Omental fat pad (tissue), 3 donors: ENCODE measurements at regions not wholly inside any gene's neighbourhood (a gene's known extent, or its start where the extent isn't known, plus 50 kb on each side); places are given as distances from the start of the nearest gene placed in this dataset.

Source experiments
- ATAC-seq: fragments of 150-250 bp; one replicate; pipeline ENCODE4 v1.9.1; 2016; ENCODE audit warnings: mild to moderate bottlenecking, moderate library complexity; ENCODE audit not compliant: low FRiP score
- DNase-seq: peaks from one replicate; pipeline ENCODE4 v3.0.0-alpha.2; 2019; ENCODE audit warnings: low spot score
- CTCF ChIP-seq, 3 donors: fragments of 450-650 bp; IDR thresholded peaks; one replicate each; pipeline ENCODE4 v1.5.1; 2016 to 2017; ENCODE audit warnings: antibody characterized with exemption in 3 of 3, mild to moderate bottlenecking in 3 of 3, moderate library complexity in 2 of 3

- DNase-seq (no peak), ATAC-seq (no peak)
- no peak for TF ChIP-seq CTCF (IDR thresholded peaks at IDR 0.05)
These were observed 410.3 kb upstream of the RASGEF1B start for GRCh38 chr4:81881855-81882621.

- no peak for ATAC-seq
- DNase-seq = no peak
- TF ChIP-seq CTCF (IDR thresholded peaks at IDR 0.05) = no peak
These were observed 404.4 kb upstream of the RASGEF1B start for GRCh38 chr4:81876106-81876505.

- ATAC-seq = no peak
- no peak for TF ChIP-seq CTCF (IDR thresholded peaks at IDR 0.05)
- no peak for DNase-seq
These were observed 403.2 kb upstream of the RASGEF1B start for GRCh38 chr4:81874661-81875515.

- no peak for ATAC-seq
- no peak for TF ChIP-seq CTCF (IDR thresholded peaks at IDR 0.05)
- DNase-seq = no peak
These were observed 398.6 kb upstream of the RASGEF1B start for GRCh38 chr4:81870275-81870674.

- no peak for ATAC-seq
- DNase-seq = no peak
- no peak for TF ChIP-seq CTCF (IDR thresholded peaks at IDR 0.05)
These were observed 388.4 kb upstream of the RASGEF1B start for GRCh38 chr4:81860111-81860510.

- DNase-seq (no peak), ATAC-seq (no peak)
- no peak for TF ChIP-seq CTCF (IDR thresholded peaks at IDR 0.05)
These were observed 382.7 kb upstream of the RASGEF1B start for GRCh38 chr4:81854406-81854805.
